ENCODE measurements at regions not wholly inside any gene's neighbourhood (a gene's known extent, or its start where the extent isn't known, plus 50 kb on each side); places are given as distances from the start of the nearest gene placed in this dataset.

DNA sequence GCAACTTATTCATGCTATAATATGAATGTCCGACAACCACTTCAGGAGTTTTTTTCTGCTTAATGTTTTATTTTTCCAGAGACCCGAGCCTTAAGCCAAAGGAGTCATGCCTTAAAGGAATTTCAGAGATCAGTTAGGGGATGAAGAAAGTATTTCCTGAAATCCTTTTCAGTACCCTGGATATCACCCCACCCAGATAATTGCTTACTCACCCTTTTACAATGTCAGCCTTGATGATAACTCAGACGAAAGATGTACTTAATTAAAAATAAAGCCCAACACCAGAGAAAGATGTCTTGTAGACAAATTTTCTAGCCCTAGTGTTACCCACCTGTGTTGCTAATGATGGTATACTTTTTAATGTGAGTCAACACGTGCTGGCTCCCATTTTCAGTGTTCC lies 124.1 kb downstream of the XCL2 start:
- TF ChIP-seq, protein P1, sequence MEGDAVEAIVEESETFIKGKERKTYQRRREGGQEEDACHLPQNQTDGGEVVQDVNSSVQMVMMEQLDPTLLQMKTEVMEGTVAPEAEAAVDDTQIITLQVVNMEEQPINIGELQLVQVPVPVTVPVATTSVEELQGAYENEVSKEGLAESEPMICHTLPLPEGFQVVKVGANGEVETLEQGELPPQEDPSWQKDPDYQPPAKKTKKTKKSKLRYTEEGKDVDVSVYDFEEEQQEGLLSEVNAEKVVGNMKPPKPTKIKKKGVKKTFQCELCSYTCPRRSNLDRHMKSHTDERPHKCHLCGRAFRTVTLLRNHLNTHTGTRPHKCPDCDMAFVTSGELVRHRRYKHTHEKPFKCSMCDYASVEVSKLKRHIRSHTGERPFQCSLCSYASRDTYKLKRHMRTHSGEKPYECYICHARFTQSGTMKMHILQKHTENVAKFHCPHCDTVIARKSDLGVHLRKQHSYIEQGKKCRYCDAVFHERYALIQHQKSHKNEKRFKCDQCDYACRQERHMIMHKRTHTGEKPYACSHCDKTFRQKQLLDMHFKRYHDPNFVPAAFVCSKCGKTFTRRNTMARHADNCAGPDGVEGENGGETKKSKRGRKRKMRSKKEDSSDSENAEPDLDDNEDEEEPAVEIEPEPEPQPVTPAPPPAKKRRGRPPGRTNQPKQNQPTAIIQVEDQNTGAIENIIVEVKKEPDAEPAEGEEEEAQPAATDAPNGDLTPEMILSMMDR (IDR thresholded peaks at IDR 0.05) = no peak
- no peak for TF ChIP-seq POLR2A (IDR thresholded peaks at IDR 0.05)

All from Peyer's patch (tissue), 4 donors.